Activated T-helper 17 cell treated with anti-CD3 and anti-CD28 coated beads, Interleukin-2, amount 50 U/mL, for 72 hours (primary cell): ENCODE measurements at regions not wholly inside any gene's neighbourhood (a gene's known extent, or its start where the extent isn't known, plus 50 kb on each side); places are given as distances from the start of the nearest gene placed in this dataset.

Source experiments
- ATAC-seq: fragments of 150-1000 bp; cut with Tn5 transposase; replicated peaks from 2 replicates; pipeline ENCODE4 v1.10.0; 2021; ENCODE audit warnings: mild to moderate bottlenecking, moderate library complexity
- H3K27ac Mint-ChIP-seq: one replicate; pipeline ENCODE4 v1.8.0; 2022; ENCODE audit warnings: mixed read lengths
- H3K27me3 Mint-ChIP-seq: one replicate; pipeline ENCODE4 v1.8.0; 2022; ENCODE audit warnings: mixed read lengths
- H3K36me3 Mint-ChIP-seq: one replicate; pipeline ENCODE4 v1.8.0; 2022; ENCODE audit warnings: low read depth, mild to moderate bottlenecking, mixed read lengths
- H3K4me1 Mint-ChIP-seq: one replicate; pipeline ENCODE4 v1.8.0; 2022; ENCODE audit warnings: mixed read lengths
- H3K4me3 Mint-ChIP-seq: one replicate; pipeline ENCODE4 v1.8.0; 2022; ENCODE audit warnings: mild to moderate bottlenecking, mixed read lengths
- H3K9me3 Mint-ChIP-seq: one replicate; pipeline ENCODE4 v1.8.0; 2022; ENCODE audit warnings: mixed read lengths

DNA sequence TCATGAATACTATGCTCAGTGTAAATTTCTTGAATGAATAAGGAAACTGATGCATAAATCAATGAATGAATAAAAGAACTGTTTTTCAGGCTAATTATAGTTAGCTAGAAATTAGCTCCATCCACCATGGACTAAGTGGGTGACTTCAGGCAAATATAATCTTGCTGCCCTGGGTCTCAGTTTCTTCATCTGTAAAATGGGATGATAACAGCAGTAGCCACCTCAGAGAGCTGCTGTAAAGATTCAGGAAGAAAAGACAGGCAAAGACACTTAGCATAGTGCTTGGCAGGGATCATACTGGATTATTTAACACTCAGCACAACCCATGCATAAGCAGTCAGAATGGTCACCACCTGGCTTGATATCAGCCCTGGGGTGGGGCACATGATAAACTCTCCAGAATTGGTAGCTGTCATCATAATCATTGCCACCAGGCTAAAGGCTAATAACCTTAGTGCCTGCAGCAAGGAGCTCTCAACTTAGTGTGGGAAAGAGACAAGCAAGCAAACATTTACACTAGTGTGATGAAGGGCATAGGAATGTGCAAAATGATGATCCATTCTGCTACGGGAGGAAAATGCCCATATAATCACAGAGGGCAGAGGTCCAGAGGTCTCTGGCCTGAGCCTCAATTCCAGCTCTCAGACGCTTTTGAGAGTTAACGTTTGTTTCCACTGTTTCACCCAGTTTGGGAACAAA is 234.7 kb upstream of the TBX3 start:
- no peaks in the 10 kb centered on the region for H3K36me3 Mint-ChIP-seq
- no peak overlapping the region for H3K27ac Mint-ChIP-seq
- ATAC-seq = no peak
- H3K27me3 Mint-ChIP-seq = no peaks in the 10 kb centered on the region
- H3K9me3 Mint-ChIP-seq = peaks cover 15% of the 10 kb centered on the region
- no peak overlapping the region for H3K4me3 Mint-ChIP-seq
- H3K4me1 Mint-ChIP-seq = no peaks in the 10 kb centered on the region

DNA sequence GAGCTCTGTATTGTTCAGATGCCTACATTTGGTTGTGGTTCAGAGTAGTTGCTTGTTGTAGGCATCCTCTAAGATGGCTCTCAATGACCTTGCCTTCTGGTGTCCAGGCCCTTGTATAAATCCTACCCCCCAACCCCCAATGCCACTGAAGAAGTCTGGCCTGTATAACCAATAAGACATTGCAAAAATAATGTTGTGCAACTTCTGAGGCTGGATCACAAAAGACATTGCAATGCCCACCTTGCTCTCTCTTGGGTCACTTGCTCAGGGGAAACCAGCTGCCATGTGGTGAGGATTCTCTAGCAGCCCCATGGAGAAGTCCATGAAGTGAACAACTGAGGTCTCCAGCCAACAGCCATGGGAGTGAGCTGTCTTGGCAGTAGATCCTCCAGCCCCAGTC is 234.0 kb upstream of the TBX3 start:
- Mint-ChIP-seq H3K9me3 (peaks cover 17% of the 10 kb centered on the region), H3K36me3 (no peaks in the 10 kb centered on the region), H3K27ac (no peak overlapping the region), H3K4me1 (no peaks in the 10 kb centered on the region), H3K27me3 (no peaks in the 10 kb centered on the region), H3K4me3 (no peak overlapping the region)
- no peak for ATAC-seq

DNA sequence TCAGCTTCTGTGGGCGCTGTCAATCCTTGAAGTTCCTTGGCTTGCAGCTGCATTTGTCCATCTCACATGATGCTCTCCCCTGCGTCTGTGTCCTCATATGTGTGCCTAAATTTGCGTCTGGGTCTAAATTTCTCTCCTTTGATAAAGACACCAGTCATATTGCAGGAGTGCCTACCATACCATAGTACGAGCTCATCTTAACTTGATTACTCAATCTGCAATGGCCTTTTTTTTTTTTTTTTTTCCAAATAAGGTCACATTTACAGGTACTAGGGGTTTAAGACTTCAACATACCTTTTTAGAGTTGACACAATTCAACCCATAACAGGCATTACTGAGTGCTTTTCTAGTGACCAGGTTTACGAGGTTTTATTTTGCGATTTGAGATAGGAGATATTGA is 233.3 kb upstream of the TBX3 start:
- Mint-ChIP-seq H3K4me1 (no peaks in the 10 kb centered on the region), H3K9me3 (peaks cover 21% of the 10 kb centered on the region), H3K27ac (no peak overlapping the region), H3K36me3 (no peaks in the 10 kb centered on the region), H3K27me3 (no peaks in the 10 kb centered on the region), H3K4me3 (no peak overlapping the region)
- ATAC-seq = no peak

DNA sequence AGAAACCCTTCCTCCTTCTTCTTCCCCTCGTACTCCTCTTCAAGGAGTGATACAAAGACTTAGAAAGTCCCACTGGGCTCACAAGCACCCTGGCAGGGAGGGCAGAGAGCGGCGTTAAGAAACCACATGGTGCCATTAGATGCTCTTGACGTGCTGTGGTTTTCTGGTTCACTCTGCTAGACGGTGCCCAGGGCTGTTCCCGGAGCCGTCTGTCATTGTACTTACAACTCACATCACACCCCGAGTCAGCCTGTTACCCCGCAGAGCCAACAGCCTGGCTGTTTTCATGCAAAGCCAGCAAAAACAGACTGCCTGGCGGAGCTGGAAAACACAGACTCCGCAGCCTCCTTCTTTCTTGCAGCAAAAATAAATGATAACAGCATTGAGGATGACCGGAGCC is 232.6 kb upstream of the TBX3 start:
- no peak overlapping the region for H3K4me3 Mint-ChIP-seq
- no peaks in the 10 kb centered on the region for H3K36me3 Mint-ChIP-seq
- no peak for ATAC-seq
- H3K27ac Mint-ChIP-seq = no peak overlapping the region
- H3K4me1 Mint-ChIP-seq = no peaks in the 10 kb centered on the region
- H3K9me3 Mint-ChIP-seq = peaks cover 21% of the 10 kb centered on the region
- H3K27me3 Mint-ChIP-seq = no peaks in the 10 kb centered on the region

DNA sequence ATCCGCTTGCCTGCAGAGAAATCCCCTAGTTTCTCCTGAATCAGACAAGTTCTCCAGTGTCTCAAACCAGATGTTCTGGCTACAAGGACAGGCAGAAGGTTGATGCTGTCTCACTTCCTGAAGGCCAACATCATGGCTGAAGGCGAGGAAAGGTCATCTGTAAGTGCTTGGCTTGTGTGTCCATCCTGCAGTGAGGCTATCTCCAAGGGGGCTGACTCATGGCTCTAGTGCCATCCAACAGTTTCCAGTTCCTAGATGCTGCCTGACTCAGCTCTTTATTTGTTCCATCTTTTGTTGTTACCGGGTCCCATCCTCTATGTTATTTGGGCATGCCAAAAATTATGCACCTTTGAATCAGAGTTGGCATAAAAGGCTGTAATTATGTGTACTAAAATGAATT is 232.1 kb upstream of the TBX3 start:
- no peak overlapping the region for H3K4me3 Mint-ChIP-seq
- H3K36me3 Mint-ChIP-seq = no peaks in the 10 kb centered on the region
- no peak for ATAC-seq
- no peaks in the 10 kb centered on the region for H3K4me1 Mint-ChIP-seq
- no peak overlapping the region for H3K27ac Mint-ChIP-seq
- peaks cover 22% of the 10 kb centered on the region for H3K9me3 Mint-ChIP-seq
- H3K27me3 Mint-ChIP-seq = no peaks in the 10 kb centered on the region

DNA sequence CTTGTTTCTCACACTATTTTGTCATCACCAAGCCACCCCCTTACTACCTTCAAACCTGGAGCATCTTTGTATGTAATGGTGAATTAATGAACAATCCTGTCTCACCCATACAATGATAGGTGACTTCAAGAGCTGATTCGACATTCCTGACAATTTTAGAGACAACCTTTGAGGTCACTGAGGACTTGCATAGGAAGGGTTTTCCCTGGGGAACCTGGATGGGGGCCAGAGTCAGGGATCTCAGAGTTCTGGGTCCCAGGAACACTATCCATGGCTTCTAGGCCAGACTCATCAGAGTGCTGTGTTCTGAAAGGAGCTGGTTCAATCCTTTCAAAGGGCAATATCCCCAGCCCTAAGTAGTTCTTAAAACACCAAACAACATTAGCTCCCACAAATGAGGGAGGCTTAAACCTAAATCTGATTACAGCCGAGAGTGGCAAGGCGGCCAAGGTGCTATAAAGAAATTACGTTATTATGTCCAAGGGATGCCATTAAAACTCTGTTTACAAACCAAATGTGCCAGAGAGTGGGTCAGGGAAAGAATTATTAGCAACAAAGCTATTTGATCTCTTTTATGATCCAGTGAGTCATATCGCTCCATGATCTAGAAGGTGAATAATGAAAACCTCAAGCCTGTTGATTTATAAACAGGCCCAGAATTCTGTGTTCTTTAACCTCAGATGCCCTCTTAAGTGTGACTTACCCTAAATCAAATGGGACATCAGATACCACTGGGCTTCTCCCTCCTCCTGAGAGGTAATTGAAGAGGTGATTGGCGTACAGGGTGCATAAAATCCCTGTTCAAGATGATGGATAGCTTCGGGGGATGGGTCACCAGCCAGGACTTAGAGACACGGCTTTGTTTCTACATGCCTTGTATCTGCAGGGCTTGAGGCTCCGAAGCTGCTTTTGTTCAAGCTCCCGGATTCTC is 230.2 kb upstream of the TBX3 start:
- Mint-ChIP-seq H3K4me1 (no peaks in the 10 kb centered on the region), H3K27me3 (no peaks in the 10 kb centered on the region), H3K4me3 (no peak overlapping the region), H3K36me3 (no peaks in the 10 kb centered on the region), H3K27ac (no peak overlapping the region), H3K9me3 (peaks cover 30% of the 10 kb centered on the region)
- no peak for ATAC-seq

DNA sequence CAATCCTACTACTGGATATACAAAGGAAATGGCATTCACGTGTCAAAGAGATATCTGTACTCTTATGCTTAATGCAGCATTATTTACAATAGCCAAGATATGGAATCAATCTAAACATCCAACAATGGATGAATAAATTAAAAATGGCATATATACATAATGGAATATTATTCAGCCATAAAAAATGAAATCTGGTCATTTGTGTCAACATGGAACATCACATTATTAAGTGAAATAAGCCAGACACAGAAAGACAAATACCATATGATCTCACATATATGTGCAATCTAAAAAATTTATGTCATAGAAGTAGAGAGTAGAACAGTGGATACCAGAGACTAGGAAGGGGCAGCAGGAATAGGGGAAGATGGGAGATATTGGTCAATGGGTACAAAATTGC is 228.8 kb upstream of the TBX3 start:
- peaks cover 27% of the 10 kb centered on the region for H3K9me3 Mint-ChIP-seq

DNA sequence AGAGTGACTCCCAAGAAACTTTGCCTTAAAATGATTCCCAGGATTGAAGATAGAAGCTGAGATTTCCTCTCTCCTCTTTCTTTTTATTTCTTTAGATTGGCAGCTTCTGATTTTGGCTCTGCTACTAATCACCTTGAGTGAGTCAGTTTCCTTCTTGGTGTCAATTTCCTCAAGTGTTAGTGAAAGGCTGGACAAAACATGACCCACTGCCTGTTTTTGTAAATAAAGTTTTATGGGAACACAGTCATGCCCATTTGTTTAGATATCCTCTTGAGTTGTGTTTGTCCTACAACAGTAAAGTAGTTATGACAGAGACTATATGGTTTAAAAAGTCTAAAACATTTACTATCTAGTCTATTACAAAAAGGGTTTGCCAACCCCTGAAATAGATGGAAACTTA is 227.2 kb upstream of the TBX3 start:
- ATAC-seq = no peak
- no peak overlapping the region for H3K4me3 Mint-ChIP-seq
- no peaks in the 10 kb centered on the region for H3K27me3 Mint-ChIP-seq
- H3K4me1 Mint-ChIP-seq = no peaks in the 10 kb centered on the region
- H3K27ac Mint-ChIP-seq = no peak overlapping the region
- H3K36me3 Mint-ChIP-seq = no peaks in the 10 kb centered on the region
- peaks cover 19% of the 10 kb centered on the region for H3K9me3 Mint-ChIP-seq

More for the DNA sequence above, 228.8 kb upstream of the TBX3 start:
- Mint-ChIP-seq H3K27ac (no peak overlapping the region), H3K4me3 (no peak overlapping the region), H3K4me1 (no peaks in the 10 kb centered on the region), H3K27me3 (no peaks in the 10 kb centered on the region), H3K36me3 (no peaks in the 10 kb centered on the region)
- no peak for ATAC-seq

DNA sequence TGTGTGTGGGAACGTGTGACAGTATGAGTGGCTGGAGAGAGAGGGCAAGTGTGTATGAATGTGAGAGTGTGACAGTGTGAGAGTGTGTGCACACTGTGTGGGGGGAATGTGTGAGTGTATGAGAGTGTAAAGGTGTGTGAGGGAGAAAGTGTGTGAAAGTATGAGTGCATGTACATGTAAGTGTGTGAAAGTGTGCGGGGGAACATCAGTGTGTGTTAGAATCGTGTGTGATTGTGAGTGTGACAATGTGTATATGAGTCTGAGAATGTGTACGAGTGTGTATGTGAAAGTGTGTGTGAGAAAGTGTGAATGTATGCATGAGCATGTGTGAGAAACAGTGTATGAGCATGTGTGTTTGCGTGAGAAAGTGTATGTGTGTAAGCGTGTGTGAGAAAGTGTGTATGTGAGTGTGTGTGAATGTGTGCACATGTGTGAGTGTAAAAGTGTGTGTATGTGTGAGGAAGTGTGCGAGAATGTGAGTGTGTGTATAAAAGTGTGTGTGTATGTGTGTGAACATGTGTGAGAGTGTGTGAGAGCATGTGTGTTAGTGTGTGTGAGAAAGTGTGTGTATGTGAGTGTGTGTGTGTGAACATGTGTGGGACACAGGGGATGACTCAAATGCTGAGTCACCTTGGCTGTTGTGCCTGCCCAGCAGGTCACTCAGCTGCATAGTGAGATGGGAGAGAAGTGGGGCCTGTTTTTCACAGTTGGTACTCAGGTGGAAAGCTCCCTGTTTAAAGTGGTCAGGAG is 220.5 kb upstream of the TBX3 start:
- ATAC-seq = no peak
- Mint-ChIP-seq H3K4me1 (no peaks in the 10 kb centered on the region), H3K4me3 (no peak overlapping the region), H3K36me3 (no peaks in the 10 kb centered on the region), H3K9me3 (peaks cover 2% of the 10 kb centered on the region), H3K27me3 (no peaks in the 10 kb centered on the region), H3K27ac (no peak overlapping the region)

DNA sequence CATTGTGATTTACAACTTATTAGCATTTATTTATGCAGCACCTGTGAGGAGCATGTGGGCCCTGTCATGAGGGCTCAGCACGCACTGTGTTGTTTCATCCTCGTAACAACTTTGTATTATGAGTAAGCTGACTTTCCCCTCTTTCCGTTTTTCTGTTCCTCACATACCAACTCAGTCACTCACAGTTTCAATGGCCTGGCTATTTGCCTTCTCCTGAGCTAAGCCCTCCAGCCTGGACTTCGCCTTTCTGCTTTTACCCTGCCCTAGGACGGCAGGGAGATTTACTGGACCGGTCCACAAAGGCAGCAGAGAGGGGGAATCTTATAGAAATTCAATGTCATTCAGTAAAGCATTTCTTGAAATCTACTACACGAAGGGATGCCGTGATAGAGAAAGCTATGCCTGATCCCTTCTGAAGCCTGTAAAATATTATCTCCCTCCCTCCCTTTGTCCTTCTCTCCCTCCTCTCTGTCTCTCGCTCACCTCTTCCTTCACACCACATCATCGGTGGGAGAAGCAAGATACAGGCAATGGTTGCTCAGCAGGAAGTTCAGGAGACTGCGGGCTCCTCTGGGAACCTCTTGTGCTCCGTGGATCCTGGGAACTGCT is 219.2 kb upstream of the TBX3 start:
- Mint-ChIP-seq H3K36me3 (no peaks in the 10 kb centered on the region), H3K4me3 (no peak overlapping the region), H3K4me1 (no peaks in the 10 kb centered on the region), H3K27ac (no peak overlapping the region), H3K9me3 (no peaks in the 10 kb centered on the region), H3K27me3 (no peaks in the 10 kb centered on the region)
- no peak for ATAC-seq

DNA sequence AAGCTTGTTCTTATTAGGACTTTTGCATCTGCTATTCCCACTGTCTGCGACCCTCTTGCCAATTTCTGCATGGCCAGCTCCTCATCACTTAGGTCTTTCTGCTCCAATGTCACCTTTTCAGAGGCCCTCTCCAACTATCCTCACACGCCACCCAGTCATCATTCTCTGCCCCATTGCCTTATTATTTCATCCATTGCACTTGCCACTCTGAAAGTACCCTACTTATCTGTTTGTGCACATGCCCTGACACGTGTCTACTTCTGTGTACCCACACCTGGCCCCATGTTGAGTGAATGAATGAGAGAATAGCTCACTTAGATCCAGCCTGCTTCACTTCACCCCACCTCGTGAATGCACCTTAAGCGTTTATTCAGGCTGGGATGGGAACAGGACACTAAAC is 218.7 kb upstream of the TBX3 start:
- H3K9me3 Mint-ChIP-seq = peaks cover 4% of the 10 kb centered on the region
- no peaks in the 10 kb centered on the region for H3K36me3 Mint-ChIP-seq
- H3K27ac Mint-ChIP-seq = no peak overlapping the region
- H3K4me1 Mint-ChIP-seq = no peaks in the 10 kb centered on the region
- no peak for ATAC-seq
- no peaks in the 10 kb centered on the region for H3K27me3 Mint-ChIP-seq
- H3K4me3 Mint-ChIP-seq = no peak overlapping the region

DNA sequence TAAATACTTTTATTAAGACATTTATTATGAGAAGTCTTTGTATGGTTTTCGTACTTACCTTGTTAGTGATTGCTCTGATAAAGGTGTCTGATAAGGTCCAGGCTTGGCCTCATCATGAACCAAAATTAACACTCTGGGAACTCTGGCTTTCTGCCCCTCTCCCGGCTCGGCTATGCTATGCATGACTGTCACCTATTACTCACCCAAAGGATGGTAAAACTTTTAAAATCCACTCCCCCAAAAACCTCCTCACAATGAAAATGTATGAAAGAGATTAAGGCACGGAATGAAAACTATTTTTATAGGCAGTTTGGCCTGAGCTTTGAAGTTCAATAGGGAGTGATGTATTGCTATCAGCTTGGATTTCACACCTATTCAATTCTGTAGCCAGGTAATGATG is 217.3 kb upstream of the TBX3 start:
- H3K9me3 Mint-ChIP-seq = peaks cover 5% of the 10 kb centered on the region

DNA sequence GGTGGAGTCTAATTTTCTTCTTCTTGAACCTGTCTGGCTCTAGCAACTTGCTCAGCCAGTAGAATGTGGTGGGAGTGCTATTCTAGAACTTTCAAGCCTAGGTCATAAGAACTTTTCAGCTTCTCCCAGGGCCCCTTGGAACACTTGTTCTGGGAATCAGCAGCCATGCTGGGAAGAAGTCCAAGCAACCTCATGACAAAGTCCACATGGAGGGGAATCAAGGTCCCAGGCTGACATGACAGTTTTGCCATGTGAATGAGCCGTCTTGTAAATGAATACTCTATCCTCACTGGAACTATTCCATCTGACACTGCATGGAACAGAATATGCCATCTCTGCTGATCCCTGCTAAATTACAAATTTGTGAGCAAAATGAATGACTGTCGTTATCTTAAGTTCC is 214.2 kb upstream of the TBX3 start:
- Mint-ChIP-seq H3K4me1 (no peaks in the 10 kb centered on the region), H3K27me3 (no peaks in the 10 kb centered on the region), H3K36me3 (no peaks in the 10 kb centered on the region), H3K9me3 (peaks cover 5% of the 10 kb centered on the region), H3K27ac (no peak overlapping the region), H3K4me3 (no peak overlapping the region)
- no peak for ATAC-seq

More for the DNA sequence above, 217.3 kb upstream of the TBX3 start:
- Mint-ChIP-seq H3K36me3 (no peaks in the 10 kb centered on the region), H3K27me3 (no peaks in the 10 kb centered on the region), H3K4me3 (no peak overlapping the region), H3K4me1 (no peaks in the 10 kb centered on the region), H3K27ac (no peak overlapping the region)
- no peak for ATAC-seq

DNA sequence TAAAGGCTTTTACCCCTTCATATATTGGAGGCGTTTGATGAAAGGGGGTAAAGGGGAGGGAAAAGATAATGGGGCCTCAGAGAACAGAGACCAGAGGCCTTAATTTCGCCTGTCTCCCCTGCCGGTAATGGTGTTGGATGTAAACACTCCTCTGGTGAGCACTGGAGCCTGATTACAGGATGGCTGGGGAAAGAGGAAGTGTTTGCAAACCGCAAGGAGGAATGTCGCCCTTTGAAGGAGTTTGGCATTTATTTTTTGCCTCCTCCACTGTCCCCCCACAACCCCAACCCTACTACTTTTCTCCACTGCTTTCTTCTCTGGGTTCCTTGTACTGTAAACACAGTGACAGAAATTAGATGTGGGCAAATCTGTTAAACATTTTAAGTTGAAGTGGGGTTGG is 211.9 kb upstream of the TBX3 start:
- Mint-ChIP-seq H3K9me3 (peaks cover 8% of the 10 kb centered on the region), H3K4me1 (no peaks in the 10 kb centered on the region), H3K4me3 (no peak overlapping the region), H3K27me3 (no peaks in the 10 kb centered on the region), H3K27ac (no peak overlapping the region), H3K36me3 (no peaks in the 10 kb centered on the region)
- no peak for ATAC-seq
